ENCODE measurements at regions not wholly inside any gene's neighbourhood (a gene's known extent, or its start where the extent isn't known, plus 50 kb on each side); places are given as distances from the start of the nearest gene placed in this dataset.

DNA sequence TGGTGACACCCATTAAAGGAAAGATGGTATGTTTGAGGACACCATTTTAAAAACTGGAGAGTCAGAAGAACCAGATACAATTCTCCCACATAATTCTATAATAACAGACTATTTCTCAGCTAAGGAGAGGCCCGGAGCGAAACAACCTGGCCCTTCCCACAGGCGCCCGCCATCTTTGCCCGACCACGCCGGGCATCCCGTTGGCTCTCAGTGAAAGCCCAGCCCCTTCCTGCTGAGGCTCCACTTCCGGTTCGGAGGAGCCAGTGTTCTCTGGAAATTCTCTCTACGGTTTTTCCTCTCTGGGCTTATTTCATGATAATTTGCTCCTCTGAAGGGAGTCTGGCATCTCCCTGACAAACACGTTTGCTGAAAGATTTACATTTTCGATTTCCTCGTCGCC lies 175.7 kb downstream of the AXIN2 start:
- TF ChIP-seq, protein P1, sequence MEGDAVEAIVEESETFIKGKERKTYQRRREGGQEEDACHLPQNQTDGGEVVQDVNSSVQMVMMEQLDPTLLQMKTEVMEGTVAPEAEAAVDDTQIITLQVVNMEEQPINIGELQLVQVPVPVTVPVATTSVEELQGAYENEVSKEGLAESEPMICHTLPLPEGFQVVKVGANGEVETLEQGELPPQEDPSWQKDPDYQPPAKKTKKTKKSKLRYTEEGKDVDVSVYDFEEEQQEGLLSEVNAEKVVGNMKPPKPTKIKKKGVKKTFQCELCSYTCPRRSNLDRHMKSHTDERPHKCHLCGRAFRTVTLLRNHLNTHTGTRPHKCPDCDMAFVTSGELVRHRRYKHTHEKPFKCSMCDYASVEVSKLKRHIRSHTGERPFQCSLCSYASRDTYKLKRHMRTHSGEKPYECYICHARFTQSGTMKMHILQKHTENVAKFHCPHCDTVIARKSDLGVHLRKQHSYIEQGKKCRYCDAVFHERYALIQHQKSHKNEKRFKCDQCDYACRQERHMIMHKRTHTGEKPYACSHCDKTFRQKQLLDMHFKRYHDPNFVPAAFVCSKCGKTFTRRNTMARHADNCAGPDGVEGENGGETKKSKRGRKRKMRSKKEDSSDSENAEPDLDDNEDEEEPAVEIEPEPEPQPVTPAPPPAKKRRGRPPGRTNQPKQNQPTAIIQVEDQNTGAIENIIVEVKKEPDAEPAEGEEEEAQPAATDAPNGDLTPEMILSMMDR (IDR thresholded peaks at IDR 0.05; ENCODE audit: low read length): no peak
- TF ChIP-seq EZH2 (optimal IDR thresholded peaks at IDR 0.05; ENCODE audit: low read depth, low read length) (no peak), EZH2phosphoT487 (IDR thresholded peaks at IDR 0.05; ENCODE audit: low read length) (no peak)
